Endothelial cell of umbilical vein (primary cell): ENCODE measurements at regions not wholly inside any gene's neighbourhood (a gene's known extent, or its start where the extent isn't known, plus 50 kb on each side); places are given as distances from the start of the nearest gene placed in this dataset.
"Not testable (repeated sequence)": the region's sequence is repeated elsewhere in the genome, so short reads cannot be mapped to it uniquely, and the experiment has no call there.

Experiments used
- BruUV-seq: library from RNA; stranded (reverse); fragments of 400-500 nt; replicated peaks from 2 replicates; lab custom pipeline; 2021; lab: Mats Ljungman, UMichigan
- CTCF ChIA-PET: fragments of 300-600, 350-600 bp; sonication (Branson Sonifier 250); formaldehyde crosslinking; loops from one replicate; lab custom pipeline; 2021; ENCODE audit warnings: antibody characterized with exemption, inconsistent platforms; lab: Charles Lee
- POLR2A ChIA-PET: fragments of 300-600, 350-600 bp; sonication (Branson Sonifier 250); formaldehyde crosslinking; loops from one replicate; lab custom pipeline; 2021; ENCODE audit warnings: antibody characterized with exemption, inconsistent platforms; lab: Charles Lee
- DNase-seq: peaks from one replicate; pipeline ENCODE4 v3.0.0-alpha.2; 2011; ENCODE audit warnings: low read depth, low spot score
- FAIRE-seq: peaks from 2 replicates; lab custom pipeline; 2011; peaks lifted over from hg19 to GRCh38; lab: Jason Lieb, UNC
- H2AFZ ChIP-seq: 2 replicates; pipeline ENCODE4 v1.6.0; 2012; ENCODE audit warnings: low read depth, low read length, control low read depth, inconsistent platforms
- H3K27ac ChIP-seq: 2 replicates; pipeline ENCODE4 v1.5.1; 2011; ENCODE audit warnings: low read depth, mild to moderate bottlenecking, control low read depth, low read length, moderate library complexity; ENCODE audit not compliant: insufficient read depth
- H3K27me3 ChIP-seq, 2 experiments: 2 replicates each; pipeline versions ENCODE4 v1.6.0 to v1.6.1; 2011; ENCODE audit warnings: low read length in 2 of 2, mixed read lengths in 1 of 2; ENCODE audit not compliant: control insufficient read depth in 2 of 2, insufficient read depth in 2 of 2
- H3K36me3 ChIP-seq, 2 experiments: 2 replicates in 1 of 2; 3 replicates in 1 of 2; pipeline ENCODE4 v1.5.1; 2011; ENCODE audit warnings: low read length in 2 of 2, mild to moderate bottlenecking in 1 of 2, moderate library complexity in 1 of 2; ENCODE audit not compliant: control insufficient read depth in 2 of 2, insufficient read depth in 2 of 2; ENCODE audit errors: extremely low read depth in 1 of 2
- H3K4me1 ChIP-seq: 3 replicates; pipeline ENCODE4 v1.5.1; 2011; ENCODE audit warnings: mild to moderate bottlenecking, low read length; ENCODE audit not compliant: control insufficient read depth, insufficient read depth; ENCODE audit errors: extremely low read depth
- H3K4me2 ChIP-seq: 2 replicates; pipeline ENCODE4 v1.6.1; 2011; ENCODE audit warnings: low read length, control low read depth, mixed read lengths; ENCODE audit not compliant: insufficient read depth
- H3K4me3 ChIP-seq, 3 experiments: fragments of 200-600 bp in 1 of 3; sonication (generic), shearing (Covaris generic) in 1 of 3; replicated peaks in 1 of 3; 2 replicates each; pipeline ENCODE4 v1.5.1; 2011 to 2016; ENCODE audit warnings: control low read depth in 3 of 3, low read length in 3 of 3, mild to moderate bottlenecking in 2 of 3, inconsistent platforms in 1 of 3, low read depth in 1 of 3, moderate library complexity in 1 of 3; ENCODE audit not compliant: insufficient read depth in 1 of 3
- H3K79me2 ChIP-seq: 2 replicates; pipeline ENCODE4 v1.6.0; 2012; ENCODE audit warnings: low read length, inconsistent platforms; ENCODE audit not compliant: control insufficient read depth, insufficient read depth
- H3K9ac ChIP-seq: replicated peaks from 2 replicates; pipeline ENCODE3; 2011; ENCODE audit warnings: low read length, control low read depth; ENCODE audit not compliant: insufficient read depth; ENCODE audit errors: extremely low read depth
- H3K9me1 ChIP-seq: replicated peaks from 3 replicates; pipeline ENCODE4 v1.6.0; 2011; ENCODE audit warnings: mild to moderate bottlenecking, low read length; ENCODE audit not compliant: control insufficient read depth, insufficient read depth; ENCODE audit errors: extremely low read depth
- H3K9me3 ChIP-seq: replicated peaks from 2 replicates; pipeline ENCODE4 v1.5.1; 2012; ENCODE audit warnings: low read length, inconsistent platforms; ENCODE audit not compliant: control insufficient read depth, insufficient read depth
- H4K20me1 ChIP-seq: replicated peaks from 2 replicates; pipeline ENCODE3; 2011; ENCODE audit warnings: mild to moderate bottlenecking, low read length; ENCODE audit not compliant: control insufficient read depth, insufficient read depth; ENCODE audit errors: extremely low read depth
- dilution Hi-C: fragments of 300-500 bp; cut with MboI; formaldehyde crosslinking; loops from one replicate; pipeline ENCODE4 v1.15.0; 2019; ENCODE audit warnings: low sequenced_read_pairs; ENCODE audit not compliant: extremely low pct_ligation_motif_present
- intact Hi-C: fragments of 100-400 bp; cut with micrococcal nuclease; formaldehyde crosslinking; loops from one replicate; pipeline ENCODE4 v1.10.0; 2022

GRCh38 chr6:57900687-57901399 is 583.4 kb downstream of the PRIM2 start:
- H3K27me3 ChIP-seq, H3K9ac ChIP-seq, intact Hi-C loops, H3K4me3 ChIP-seq, CTCF ChIA-PET, H4K20me1 ChIP-seq, H3K27ac ChIP-seq, H2AFZ ChIP-seq, FAIRE-seq, H3K9me3 ChIP-seq, H3K36me3 ChIP-seq, DNase-seq, POLR2A ChIA-PET, BruUV-seq, H3K79me2 ChIP-seq, H3K9me1 ChIP-seq, H3K4me2 ChIP-seq, dilution Hi-C loops, H3K4me1 ChIP-seq: not testable (repeated sequence)

GRCh38 chr6:57901445-57901844 is 584.0 kb downstream of the PRIM2 start:
- H3K9me1 ChIP-seq, H4K20me1 ChIP-seq, H3K27me3 ChIP-seq, H3K27ac ChIP-seq, DNase-seq, H3K4me2 ChIP-seq, H3K9ac ChIP-seq, intact Hi-C loops, H3K4me1 ChIP-seq, H3K36me3 ChIP-seq, H3K9me3 ChIP-seq, H3K4me3 ChIP-seq, POLR2A ChIA-PET, H2AFZ ChIP-seq, FAIRE-seq, BruUV-seq, H3K79me2 ChIP-seq, CTCF ChIA-PET, dilution Hi-C loops: not testable (repeated sequence)

- H3K4me2 ChIP-seq, dilution Hi-C loops, CTCF ChIA-PET, BruUV-seq, H3K4me1 ChIP-seq, H3K27me3 ChIP-seq, H3K27ac ChIP-seq, H3K36me3 ChIP-seq, H3K9me3 ChIP-seq, H3K79me2 ChIP-seq, H2AFZ ChIP-seq, intact Hi-C loops, H3K9ac ChIP-seq, H3K9me1 ChIP-seq, H3K4me3 ChIP-seq, DNase-seq, H4K20me1 ChIP-seq, POLR2A ChIA-PET, FAIRE-seq: not testable (repeated sequence)
Measured at GRCh38 chr6:57904356-57904755, 586.9 kb downstream of the PRIM2 start.

- not testable (repeated sequence) for H3K9ac ChIP-seq
Measured at GRCh38 chr6:57915300-57915699, 597.9 kb downstream of the PRIM2 start.

More at GRCh38 chr6:57915300-57915699, 597.9 kb downstream of the PRIM2 start:
- H3K4me3 ChIP-seq, H3K4me2 ChIP-seq, intact Hi-C loops, H3K9me1 ChIP-seq, POLR2A ChIA-PET, dilution Hi-C loops, H3K27me3 ChIP-seq, H3K27ac ChIP-seq, H3K9me3 ChIP-seq, H3K79me2 ChIP-seq, H3K36me3 ChIP-seq, BruUV-seq, H2AFZ ChIP-seq, FAIRE-seq, H3K4me1 ChIP-seq, DNase-seq, H4K20me1 ChIP-seq, CTCF ChIA-PET: not testable (repeated sequence)
